Lower leg skin (tissue), 4 donors: ENCODE measurements at regions not wholly inside any gene's neighbourhood (a gene's known extent, or its start where the extent isn't known, plus 50 kb on each side); places are given as distances from the start of the nearest gene placed in this dataset.

Source experiments
- DNase-seq, 2 donors: peaks; one replicate each; pipeline ENCODE4 v3.0.0-alpha.2; 2019; ENCODE audit warnings: low spot score in 2 of 2
- H3K4me3 ChIP-seq: fragments of 200-600 bp; sonication (generic); 2 replicates; pipeline ENCODE4 v1.5.1; 2017; ENCODE audit warnings: mild to moderate bottlenecking, low read depth; ENCODE audit not compliant: poor library complexity, severe bottlenecking
- CTCF ChIP-seq, 3 donors: fragments of 450-650 bp; IDR thresholded peaks; one replicate each; pipeline ENCODE4 v1.5.1; 2016; ENCODE audit warnings: antibody characterized with exemption in 3 of 3, mild to moderate bottlenecking in 3 of 3, moderate library complexity in 2 of 3
- POLR2A ChIP-seq, 2 donors: fragments of 450-650 bp; IDR thresholded peaks; one replicate each; pipeline ENCODE4 v1.6.1; 2016 to 2017; ENCODE audit warnings: antibody characterized with exemption in 2 of 2, mild to moderate bottlenecking in 1 of 2, moderate library complexity in 1 of 2
- WGBS, 2 donors: methylation state at CpG; one replicate each; pipeline ENCODE4 v1.1.5; 2018; 5-methylcytosine and 5-hydroxymethylcytosine counted together
- intact Hi-C: fragments of 100-400 bp; cut with DNase I; formaldehyde crosslinking; loops from one replicate; pipeline ENCODE4 v1.15.0; 2023; ENCODE audit warnings: low total_unique reads

GRCh38 chr10:78966182-78966787 is 102.5 kb upstream of the ZMIZ1 start:
- TF ChIP-seq CTCF (IDR thresholded peaks at IDR 0.05) (no peak), POLR2A (IDR thresholded peaks at IDR 0.05) (no peak)
- DNase-seq: no peak
- 93 to 94% methylated on average over 11 of the region's 11 CpGs for WGBS, 2 donors
- no peak overlapping the region for H3K4me3 ChIP-seq
- intact Hi-C loops: no loop called here

GRCh38 chr10:78966844-78967488 is 101.8 kb upstream of the ZMIZ1 start:
- no peak overlapping the region for H3K4me3 ChIP-seq
- WGBS, 2 donors: 94 to 98% methylated on average over 8 of the region's 8 CpGs
- TF ChIP-seq CTCF (IDR thresholded peaks at IDR 0.05): no peak
- TF ChIP-seq POLR2A (IDR thresholded peaks at IDR 0.05): no peak
- intact Hi-C loops: no loop called here
- no peak for DNase-seq

- no peak overlapping the region for H3K4me3 ChIP-seq
- DNase-seq: no peak
- intact Hi-C loops: no loop called here
- TF ChIP-seq POLR2A (IDR thresholded peaks at IDR 0.05) (no peak), CTCF (IDR thresholded peaks at IDR 0.05) (no peak)
- WGBS, 2 donors: 71 to 77% methylated on average over 8 to 9 of the region's 9 CpGs
These were observed 100.3 kb upstream of the ZMIZ1 start for GRCh38 chr10:78968300-78968942.

GRCh38 chr10:78968943-78969342 is 99.8 kb upstream of the ZMIZ1 start:
- TF ChIP-seq POLR2A (IDR thresholded peaks at IDR 0.05): no peak
- no peak for TF ChIP-seq CTCF (IDR thresholded peaks at IDR 0.05)

GRCh38 chr10:78969719-78970118 is 99.0 kb upstream of the ZMIZ1 start:
- TF ChIP-seq CTCF (IDR thresholded peaks at IDR 0.05): no peak
- no peak for TF ChIP-seq POLR2A (IDR thresholded peaks at IDR 0.05)
- intact Hi-C loops: no loop called here
- DNase-seq: no peak
- no peak overlapping the region for H3K4me3 ChIP-seq
- WGBS, 2 donors: 93 to 98% methylated on average over 10 of the region's 10 CpGs

More at GRCh38 chr10:78968943-78969342, 99.8 kb upstream of the ZMIZ1 start:
- 32 to 53% methylated on average over 3 of the region's 3 CpGs for WGBS, 2 donors
- intact Hi-C loops: no loop called here
- no peak overlapping the region for H3K4me3 ChIP-seq
- DNase-seq: no peak
